Epithelial cell of esophagus (primary cell): ENCODE measurements at regions not wholly inside any gene's neighbourhood (a gene's known extent, or its start where the extent isn't known, plus 50 kb on each side); places are given as distances from the start of the nearest gene placed in this dataset.

Source experiments
- DNase-seq: peaks from one replicate; pipeline ENCODE4 v3.0.0; 2010; ENCODE audit warnings: low read depth
- H3K4me3 ChIP-seq: 2 replicates; pipeline ENCODE4 v1.5.1; 2011; ENCODE audit warnings: mild to moderate bottlenecking, low read length, control low read depth
- TF ChIP-seq, protein P1 (sequence below): IDR thresholded peaks from 2 replicates; pipeline ENCODE4 v1.5.1; 2011; ENCODE audit warnings: low read depth, mild to moderate bottlenecking, low read length, control low read depth, inconsistent platforms; ENCODE audit not compliant: insufficient read depth; ENCODE audit errors: missing control alignments

DNA sequence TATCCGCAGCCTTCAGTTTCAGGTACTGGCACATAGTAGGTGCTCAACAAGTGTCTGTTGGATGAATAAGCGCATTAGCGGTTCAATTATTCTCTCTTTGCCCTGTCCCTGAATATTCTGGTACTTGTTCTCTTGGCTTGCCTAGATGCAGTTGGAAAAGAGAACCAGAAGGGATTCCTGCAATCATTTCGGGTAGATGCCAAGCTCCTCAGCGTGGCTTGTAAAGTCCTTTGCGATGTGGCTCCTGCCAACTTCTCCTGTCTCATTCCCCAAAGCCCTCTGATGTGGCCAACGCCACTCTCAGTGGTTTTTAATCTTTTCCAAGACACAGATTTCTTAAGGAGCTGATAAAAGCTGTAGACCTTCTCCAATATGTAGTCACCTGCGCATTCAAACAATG is 230.3 kb downstream of the SUDS3 start:
- no peak for DNase-seq
- TF ChIP-seq, protein P1, sequence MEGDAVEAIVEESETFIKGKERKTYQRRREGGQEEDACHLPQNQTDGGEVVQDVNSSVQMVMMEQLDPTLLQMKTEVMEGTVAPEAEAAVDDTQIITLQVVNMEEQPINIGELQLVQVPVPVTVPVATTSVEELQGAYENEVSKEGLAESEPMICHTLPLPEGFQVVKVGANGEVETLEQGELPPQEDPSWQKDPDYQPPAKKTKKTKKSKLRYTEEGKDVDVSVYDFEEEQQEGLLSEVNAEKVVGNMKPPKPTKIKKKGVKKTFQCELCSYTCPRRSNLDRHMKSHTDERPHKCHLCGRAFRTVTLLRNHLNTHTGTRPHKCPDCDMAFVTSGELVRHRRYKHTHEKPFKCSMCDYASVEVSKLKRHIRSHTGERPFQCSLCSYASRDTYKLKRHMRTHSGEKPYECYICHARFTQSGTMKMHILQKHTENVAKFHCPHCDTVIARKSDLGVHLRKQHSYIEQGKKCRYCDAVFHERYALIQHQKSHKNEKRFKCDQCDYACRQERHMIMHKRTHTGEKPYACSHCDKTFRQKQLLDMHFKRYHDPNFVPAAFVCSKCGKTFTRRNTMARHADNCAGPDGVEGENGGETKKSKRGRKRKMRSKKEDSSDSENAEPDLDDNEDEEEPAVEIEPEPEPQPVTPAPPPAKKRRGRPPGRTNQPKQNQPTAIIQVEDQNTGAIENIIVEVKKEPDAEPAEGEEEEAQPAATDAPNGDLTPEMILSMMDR: no peak
- no peak overlapping the region for H3K4me3 ChIP-seq

DNA sequence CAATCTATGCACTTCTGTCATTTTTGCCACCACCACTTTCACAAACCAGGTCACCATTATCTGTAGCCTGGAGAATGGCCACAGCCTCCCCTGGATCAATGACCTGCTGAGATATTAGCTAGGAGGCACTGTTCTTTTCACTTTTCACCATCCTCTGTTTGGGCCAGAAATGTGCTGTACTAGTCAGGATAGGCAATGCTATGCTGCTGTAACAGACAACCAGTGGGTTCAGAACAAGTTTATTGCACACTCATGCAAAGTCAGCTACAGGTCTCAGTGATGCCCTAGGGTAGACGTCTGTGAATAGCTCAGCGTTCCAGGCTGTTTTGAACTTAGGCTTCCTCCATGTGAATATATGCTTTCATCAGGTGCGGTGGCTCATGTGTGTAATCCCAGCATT is 231.5 kb downstream of the SUDS3 start:
- H3K4me3 ChIP-seq: no peak overlapping the region
- no peak for DNase-seq
- TF ChIP-seq, protein P1: no peak

DNA sequence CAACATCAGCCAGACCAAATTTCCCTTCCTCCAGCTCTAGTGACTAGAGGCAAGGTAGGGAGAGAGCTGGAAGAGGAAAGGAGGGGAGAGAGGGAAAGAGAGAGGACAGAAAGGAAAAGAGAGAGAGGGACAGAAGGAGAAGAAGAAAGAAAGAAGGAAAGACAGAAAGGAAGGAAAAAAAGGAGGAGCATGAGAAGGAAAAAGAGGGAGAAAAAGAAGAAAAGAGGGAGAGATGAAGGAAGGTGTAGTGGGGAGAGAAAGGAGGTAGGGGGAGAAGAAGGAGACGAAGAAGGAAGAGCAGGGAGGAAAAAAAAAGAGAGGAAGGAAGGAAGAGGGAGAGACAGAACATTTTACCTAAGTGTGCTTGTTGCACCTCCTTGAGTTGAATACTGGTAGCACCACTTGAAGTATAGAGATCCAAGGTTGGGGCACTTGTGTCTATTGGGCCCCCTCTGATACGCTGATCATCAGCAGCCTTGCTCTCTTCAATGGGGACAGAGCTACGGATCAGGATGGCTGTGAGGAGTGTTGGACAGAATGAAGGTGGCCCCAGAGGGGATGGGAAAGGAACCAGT is 232.5 kb downstream of the SUDS3 start:
- DNase-seq: no peak
- no peak overlapping the region for H3K4me3 ChIP-seq
- TF ChIP-seq, protein P1: no peak

GRCh38 chr12:118611295-118611694 is 234.9 kb downstream of the SUDS3 start:
- TF ChIP-seq, protein P1: no peak
- no peak for DNase-seq

GRCh38 chr12:118611770-118612169 is 235.4 kb downstream of the SUDS3 start:
- TF ChIP-seq, protein P1: no peak
- no peak overlapping the region for H3K4me3 ChIP-seq
- DNase-seq: no peak

More at GRCh38 chr12:118611295-118611694, 234.9 kb downstream of the SUDS3 start:
- no peak overlapping the region for H3K4me3 ChIP-seq

DNA sequence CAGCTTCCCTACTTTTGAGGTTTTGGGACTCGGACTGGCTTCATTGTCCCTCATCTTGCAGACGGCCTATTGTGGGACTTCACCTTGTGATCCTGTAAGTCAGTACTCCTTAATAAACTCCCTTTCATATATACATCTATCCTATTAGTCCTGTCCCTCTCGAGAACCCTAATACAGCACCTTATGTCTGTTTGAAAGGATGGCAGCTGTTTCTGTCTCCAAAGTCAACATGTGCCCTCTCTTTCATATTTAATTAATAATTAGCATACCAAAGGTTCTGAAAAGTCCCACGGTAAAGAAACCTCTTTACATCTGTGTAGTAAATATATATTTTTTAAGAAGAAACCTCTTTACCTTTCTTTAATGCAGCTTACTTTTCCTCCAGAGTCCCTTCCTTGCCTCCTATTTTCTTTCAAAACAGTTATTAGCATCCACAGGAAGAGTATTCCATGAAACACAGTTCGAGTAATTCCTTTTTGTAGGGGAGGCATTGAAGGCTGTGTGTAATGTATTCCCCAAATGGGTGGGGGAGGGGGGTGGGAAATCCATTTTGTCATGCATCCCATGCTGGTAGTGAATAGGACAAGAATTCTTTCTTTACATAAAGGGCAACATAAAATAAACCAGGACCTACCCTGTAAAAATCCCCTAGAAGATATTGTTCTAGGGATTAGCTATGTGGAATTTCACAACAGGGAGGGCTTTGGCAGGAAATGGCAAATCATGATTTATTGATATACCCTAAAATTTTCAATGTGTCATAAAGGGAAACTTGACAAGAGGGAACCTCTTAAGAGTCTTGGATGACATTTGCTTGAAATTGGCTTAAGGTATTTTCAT is 241.5 kb downstream of the SUDS3 start:
- no peak overlapping the region for H3K4me3 ChIP-seq
- no peak for DNase-seq
- TF ChIP-seq, protein P1: no peak

GRCh38 chr12:118618695-118619094 is 242.3 kb downstream of the SUDS3 start:
- TF ChIP-seq, protein P1: no peak
- no peak overlapping the region for H3K4me3 ChIP-seq
- no peak for DNase-seq
